K562 (cell line): ENCODE measurements at regions not wholly inside any gene's neighbourhood (a gene's known extent, or its start where the extent isn't known, plus 50 kb on each side); places are given as distances from the start of the nearest gene placed in this dataset.

ENCODE experiments used
- ATAC-seq: fragments of 200-7000 bp; cut with Tn5 transposase; 3 replicates; pipeline ENCODE4 v1.9.1; 2020; ENCODE audit warnings: moderate library complexity
- BruUV-seq: library from RNA; stranded (reverse); fragments of 400-500 nt; replicated peaks from 2 replicates; lab custom pipeline; 2021; lab: Mats Ljungman, UMichigan
- CTCF ChIA-PET: fragments of 300-600 bp; formaldehyde crosslinking; extraction: SDS; loops from one replicate; lab custom pipeline; 2021; ENCODE audit warnings: low intra/inter-chr PET ratio; lab: Yijun Ruan, JAX
- POLR2A ChIA-PET: fragments of 300-600, 350-650 bp; sonication (Branson Sonifier 250); formaldehyde crosslinking; extraction: SDS; loops from one replicate; lab custom pipeline; 2021; ENCODE audit warnings: antibody characterized with exemption, inconsistent platforms; lab: Yijun Ruan, JAX
- DNase-seq, 4 experiments: peaks; one replicate each; pipeline versions ENCODE4 v3.0.0 to v3.0.0-alpha.2; 2011 to 2018; ENCODE audit warnings: low spot score in 3 of 4, mixed read lengths in 3 of 4; ENCODE audit errors: extremely low read depth in 1 of 4
- FAIRE-seq: peaks from 2 replicates; lab custom pipeline; 2011; peaks lifted over from hg19 to GRCh38; lab: Jason Lieb, UNC
- H2AFZ ChIP-seq: 2 replicates; pipeline ENCODE4 v1.6.0; 2011; ENCODE audit warnings: low read depth, low read length, control low read depth, inconsistent platforms
- H3K27ac ChIP-seq: fragments of 200-600 bp; 3 replicates; pipeline ENCODE4 v1.8.0; 2011; ENCODE audit warnings: low read depth, mild to moderate bottlenecking, control low read depth, inconsistent platforms, low read length, moderate library complexity, mixed read lengths; ENCODE audit errors: extremely low read depth
- H3K27me3 ChIP-seq, 2 experiments: fragments of 300-600 bp in 1 of 2; 2 replicates in 1 of 2; 3 replicates in 1 of 2; pipeline versions ENCODE4 v1.6.0 to v1.8.0; 2011; ENCODE audit warnings: inconsistent platforms in 2 of 2, low read length in 2 of 2, mild to moderate bottlenecking in 1 of 2, mixed read lengths in 1 of 2, moderate library complexity in 1 of 2; ENCODE audit not compliant: control insufficient read depth in 2 of 2, insufficient read depth in 2 of 2
- H3K36me3 ChIP-seq: fragments of 300-600 bp; 3 replicates; pipeline ENCODE4 v1.8.0; 2011; ENCODE audit warnings: mild to moderate bottlenecking, low read length, inconsistent platforms; ENCODE audit not compliant: control insufficient read depth, insufficient read depth
- H3K4me1 ChIP-seq, 2 experiments: fragments of 200-600 bp in 1 of 2; replicated peaks in 1 of 2; 2 replicates in 1 of 2; 3 replicates in 1 of 2; pipeline versions ENCODE4 v1.5.1 to v1.8.0; 2011; ENCODE audit warnings: inconsistent platforms in 2 of 2, low read length in 2 of 2, mild to moderate bottlenecking in 1 of 2, mixed read lengths in 1 of 2, moderate library complexity in 1 of 2; ENCODE audit not compliant: control insufficient read depth in 2 of 2, insufficient read depth in 2 of 2
- H3K4me2 ChIP-seq: 2 replicates; pipeline ENCODE4 v1.6.1; 2011; ENCODE audit warnings: low read length, control low read depth, inconsistent platforms, mixed read lengths; ENCODE audit not compliant: insufficient read depth
- H3K4me3 ChIP-seq: fragments of 200-600 bp; sonication (generic), shearing (Covaris generic); 2 replicates; pipeline ENCODE4 v1.5.1; 2016; ENCODE audit warnings: control low read depth, inconsistent platforms
- H3K79me2 ChIP-seq: fragments of 200-600 bp; 3 replicates; pipeline ENCODE4 v1.8.0; 2011; ENCODE audit warnings: low read length, inconsistent platforms; ENCODE audit not compliant: control insufficient read depth, insufficient read depth
- H3K9ac ChIP-seq, 2 experiments: 2 replicates each; pipeline versions ENCODE4 v1.6.0 to v1.6.1; 2011; ENCODE audit warnings: low read depth in 2 of 2, low read length in 2 of 2, control low read depth in 1 of 2, inconsistent platforms in 1 of 2, mild to moderate bottlenecking in 1 of 2, mixed read lengths in 1 of 2; ENCODE audit not compliant: insufficient read depth in 1 of 2
- H3K9me1 ChIP-seq: one replicate; pipeline ENCODE4 v1.6.0; 2011; ENCODE audit warnings: inconsistent platforms, mild to moderate bottlenecking, low read length, moderate library complexity; ENCODE audit not compliant: control insufficient read depth, insufficient read depth
- H3K9me3 ChIP-seq: replicated peaks from 2 replicates; pipeline ENCODE4 v1.5.1; 2011; ENCODE audit warnings: low read depth, low read length, inconsistent platforms; ENCODE audit not compliant: control insufficient read depth, insufficient read depth
- H4K20me1 ChIP-seq: replicated peaks from 2 replicates; pipeline ENCODE4 v1.6.1; 2011; ENCODE audit warnings: low read length, inconsistent platforms, mixed read lengths; ENCODE audit not compliant: control insufficient read depth, insufficient read depth
- FOXK2 ChIP-seq, 2 experiments: fragments of 450-650 bp; IDR thresholded peaks in 1 of 2; conservative IDR thresholded peaks in 1 of 2; 2 replicates each; pipeline ENCODE4 v1.6.1; 2016; ENCODE audit warnings: low read depth in 2 of 2, mild to moderate bottlenecking in 1 of 2
- GTF3C2 ChIP-seq: IDR thresholded peaks from 3 replicates; pipeline ENCODE4 v1.6.1; 2011; ENCODE audit warnings: borderline replicate concordance, mild to moderate bottlenecking, moderate library complexity; ENCODE audit not compliant: insufficient read length; ENCODE audit errors: extremely low read depth
- RB1 ChIP-seq: fragments of 450-650 bp; IDR thresholded peaks from 2 replicates; pipeline ENCODE4 v1.6.1; 2017; ENCODE audit warnings: low read depth, mild to moderate bottlenecking
- ZBTB40 ChIP-seq, 2 experiments: fragments of 450-650 bp in 1 of 2; sonication (generic) in 1 of 2; formaldehyde crosslinking in 1 of 2; IDR thresholded peaks; 2 replicates each; pipeline versions ENCODE4 v1.7.1 to v1.9.0; 2016 to 2022; ENCODE audit warnings: inconsistent platforms in 1 of 2, mild to moderate bottlenecking in 1 of 2, missing genetic modification reagents in 1 of 2
- ZNF780A ChIP-seq: fragments of 250-450 bp; sonication (Bioruptor Pico); IDR thresholded peaks from 2 replicates; pipeline ENCODE4 v1.5.0; 2021; ENCODE audit warnings: mild to moderate bottlenecking
- WGBS: fragments of 100-300 bp; shearing (Covaris generic); methylation state at CpG from one replicate; pipeline ENCODE4 v1.1.6; 2016; ENCODE audit warnings: low coverage, mixed read lengths; ENCODE audit not compliant: insufficient coverage; ENCODE audit errors: missing lambda C conversion rate; 5-methylcytosine and 5-hydroxymethylcytosine counted together
- in situ Hi-C: fragments of 300-500 bp; cut with MboI; formaldehyde crosslinking; loops from 4 replicates; pipeline ENCODE4 v1.15.0; 2018; ENCODE audit warnings: inconsistent platforms, mixed read lengths
- intact Hi-C: fragments of 100-400 bp; cut with micrococcal nuclease; formaldehyde crosslinking; loops from 2 replicates; pipeline ENCODE4 v1.14.2; 2022

- POLR2A ChIA-PET, result no interaction called here
- Histone ChIP-seq H3K27me3 (no peaks in the 10 kb centered on the region), H3K79me2 (no peaks in the 10 kb centered on the region), H3K4me3 (no peak overlapping the region), H3K9me3 (no peaks in the 10 kb centered on the region), H4K20me1 (no peaks in the 10 kb centered on the region), H3K4me1 (no peaks in the 10 kb centered on the region), H3K27ac (no peak overlapping the region), H3K4me2 (no peak overlapping the region), H3K36me3 (no peaks in the 10 kb centered on the region), H2AFZ (no peak overlapping the region), H3K9me1 (no peaks in the 10 kb centered on the region), H3K9ac (no peak overlapping the region)
- ATAC-seq (no peak), DNase-seq (no peak), FAIRE-seq (no peak)
- TF ChIP-seq RB1, result no peak
- TF ChIP-seq GTF3C2, result no peak
- no peak for TF ChIP-seq ZNF780A (CRISPR knock-in tag)
- TF ChIP-seq ZBTB40 (IDR thresholded peaks at IDR 0.05), result no peak
- TF ChIP-seq ZBTB40 (CRISPR knock-in tag; IDR thresholded peaks at IDR 0.05), result no peak
- no peak for TF ChIP-seq FOXK2 (conservative IDR thresholded peaks at IDR 0.05 in 1 of 2, IDR thresholded peaks at IDR 0.05 in 1 of 2; ENCODE audit: low read depth in 2 of 2)
- CTCF ChIA-PET, result no interaction called here
- in situ Hi-C loops (no loop called here), intact Hi-C loops (no loop called here)
- 0% methylated on average over 6 of the region's 6 CpGs for WGBS
- BruUV-seq, result no TSS peak
Observed at GRCh38 chr12:97075934-97076630, 169.0 kb downstream of the NEDD1 start.
